HG03060 (cell line): ENCODE measurements at regions not wholly inside any gene's neighbourhood (a gene's known extent, or its start where the extent isn't known, plus 50 kb on each side); places are given as distances from the start of the nearest gene placed in this dataset.

Experiments used
- ATAC-seq: cut with Tn5 transposase; IDR thresholded peaks from one replicate; pipeline ENCODE4 v1.9.1; 2021; ENCODE audit warnings: low read depth, moderate number of reproducible peaks; ENCODE audit not compliant: unreplicated experiment

DNA sequence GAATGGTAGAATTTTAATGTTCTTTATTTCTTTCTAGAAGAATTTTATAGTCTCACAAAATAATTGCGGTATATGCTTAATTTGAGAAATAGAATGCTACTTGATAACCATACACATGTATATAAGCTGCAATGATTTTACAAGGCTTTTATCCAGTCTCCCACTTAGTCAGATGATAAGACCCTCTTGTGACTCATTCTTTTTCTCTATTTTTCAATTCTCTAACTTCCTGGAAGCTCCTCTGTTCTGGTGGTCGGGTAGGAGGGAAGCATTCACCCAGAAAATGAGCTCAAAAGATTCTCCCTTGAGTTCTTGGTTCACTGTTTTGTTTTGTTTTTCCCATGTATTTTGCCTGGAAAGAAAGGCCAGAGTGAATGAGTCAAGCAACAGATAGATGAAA lies 546.6 kb downstream of the INHBA start:
- ATAC-seq, result no peak

DNA sequence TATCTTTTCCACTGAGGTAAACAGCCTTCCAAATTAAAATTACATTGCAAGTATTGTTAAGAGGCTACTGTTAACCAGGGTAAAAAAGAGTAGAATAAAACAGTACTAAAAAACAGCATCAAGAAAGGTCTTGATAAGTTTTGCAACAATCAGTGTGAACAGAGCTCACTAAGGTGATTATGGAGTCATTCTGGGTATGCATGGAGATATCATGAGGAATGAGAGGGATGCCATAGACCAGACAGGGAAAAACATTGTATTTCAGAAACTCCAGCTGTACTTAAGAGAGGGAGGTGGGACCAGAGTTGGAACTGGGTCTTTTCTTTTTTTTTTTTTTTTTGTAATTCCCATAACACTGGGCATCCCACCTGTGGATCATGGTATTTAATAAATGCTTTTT lies 549.6 kb downstream of the INHBA start:
- ATAC-seq, result no peak

DNA sequence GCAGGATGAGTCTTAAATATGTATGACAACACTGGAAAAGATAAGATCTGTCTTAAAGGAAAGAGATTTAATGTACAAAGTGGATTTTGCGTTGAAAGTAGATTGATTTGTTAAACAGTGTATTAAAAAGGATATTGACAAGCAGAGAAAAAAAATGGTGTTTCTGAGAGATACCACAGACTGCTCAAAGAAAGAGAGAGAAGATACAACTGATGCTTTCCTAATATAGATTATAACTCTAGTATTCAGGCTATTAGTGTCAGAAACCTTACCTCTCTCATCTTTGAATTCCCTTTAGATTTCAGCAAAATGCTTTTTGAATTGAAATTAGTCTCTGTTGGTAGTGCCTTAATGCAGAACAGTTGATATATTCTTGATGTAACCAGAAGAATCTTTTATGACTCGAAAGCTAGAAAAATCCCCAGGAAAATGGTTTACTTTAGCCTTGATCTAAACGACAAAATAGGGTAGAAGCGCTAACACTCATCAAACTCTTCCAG lies 550.7 kb downstream of the INHBA start:
- ATAC-seq, result no peak

DNA sequence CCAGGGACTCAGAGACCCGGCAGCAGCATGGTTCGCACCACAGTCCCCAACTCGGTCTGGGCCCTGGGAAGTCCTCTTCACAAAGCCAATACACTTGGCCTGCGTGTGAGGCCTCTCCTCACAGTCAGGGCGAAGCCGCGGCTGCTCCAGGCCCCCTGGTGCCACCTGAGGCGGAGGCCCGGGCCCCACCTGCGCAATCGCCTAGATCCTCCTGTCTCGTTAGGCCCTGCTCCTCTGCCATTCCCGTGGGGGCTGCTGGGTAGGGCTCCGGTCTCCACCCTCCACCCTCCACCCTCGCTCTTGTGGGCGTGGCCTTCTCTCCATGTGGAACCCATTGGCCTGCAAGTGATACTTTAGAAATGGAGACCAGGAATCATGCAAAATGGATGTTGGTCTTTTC lies 553.3 kb downstream of the INHBA start:
- no peak for ATAC-seq

DNA sequence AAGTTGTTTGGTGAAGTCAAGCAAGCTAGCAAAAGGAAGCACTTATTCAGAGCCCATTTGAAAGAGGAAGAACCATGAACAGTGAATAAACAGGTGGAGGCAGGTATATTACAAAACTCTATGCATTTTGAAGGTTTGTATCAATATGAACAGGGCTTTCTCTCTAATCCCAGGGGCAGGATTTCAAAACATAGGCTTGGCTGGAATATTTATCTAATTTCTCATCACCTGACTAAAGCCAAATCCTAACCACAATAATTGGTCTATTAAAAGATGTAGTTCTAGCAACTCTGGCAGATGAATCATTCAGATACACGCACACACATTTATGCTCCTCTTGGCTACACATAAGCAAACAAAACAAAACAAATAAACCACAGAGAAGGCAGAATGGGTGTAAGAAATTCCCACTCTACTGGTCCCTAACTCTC lies 554.4 kb downstream of the INHBA start:
- no peak for ATAC-seq

DNA sequence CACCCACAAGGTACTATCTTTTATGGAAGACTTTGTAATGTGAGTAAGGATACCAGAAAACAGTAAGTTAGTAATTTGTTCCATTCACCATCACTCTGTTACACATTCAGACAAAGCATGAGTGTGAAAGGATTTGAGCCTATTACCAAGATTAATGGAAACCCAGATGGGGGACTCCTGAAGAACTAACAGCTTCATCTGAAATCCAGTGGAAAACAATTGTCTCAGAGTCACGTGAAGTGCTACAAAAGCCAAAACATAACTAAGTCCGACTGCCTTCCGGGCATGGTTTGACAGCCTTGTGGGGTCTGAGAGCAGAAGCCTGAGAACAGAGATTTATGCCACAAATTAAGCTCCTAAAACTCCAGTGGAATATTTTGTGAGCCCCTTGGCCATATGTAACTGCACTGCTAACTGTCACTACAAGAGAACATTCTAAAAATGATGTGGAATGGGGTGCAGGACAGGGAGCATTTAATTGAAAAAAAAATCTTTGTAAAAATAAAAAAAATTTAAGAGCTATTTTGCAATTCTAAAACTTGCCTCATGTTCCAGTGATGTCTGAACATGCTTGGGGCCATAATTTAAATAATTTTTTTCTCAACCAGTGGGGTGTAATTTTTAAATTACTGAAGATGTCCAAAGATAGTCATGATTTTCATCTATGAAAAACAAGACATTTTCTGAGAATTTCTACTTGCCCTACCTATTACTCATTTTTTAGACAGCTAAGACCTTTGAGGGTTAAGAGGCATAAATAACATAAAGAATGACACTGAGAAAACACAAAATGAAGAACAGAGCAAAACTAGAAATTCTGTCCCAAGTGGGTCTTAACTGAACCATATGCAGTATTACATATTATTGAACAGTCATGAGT lies 555.0 kb downstream of the INHBA start:
- no peak for ATAC-seq

DNA sequence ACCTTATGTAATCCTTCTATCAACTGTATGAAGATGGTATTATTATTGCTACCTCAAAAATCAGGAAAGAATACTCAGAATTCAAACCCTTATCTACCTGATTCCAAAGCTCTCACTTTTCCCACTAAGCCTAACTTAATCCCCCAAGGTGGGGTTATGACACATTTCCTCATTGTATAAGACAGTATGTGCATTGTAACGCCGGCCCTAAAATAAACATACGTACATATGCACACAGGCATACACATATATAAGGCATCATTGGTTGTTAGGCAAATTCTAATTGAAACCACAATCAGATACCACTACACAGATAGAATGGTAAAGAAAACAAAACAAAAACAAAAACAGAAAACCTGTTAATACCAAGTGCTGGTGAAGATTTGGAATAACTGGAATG lies 556.5 kb downstream of the INHBA start:
- no peak for ATAC-seq

DNA sequence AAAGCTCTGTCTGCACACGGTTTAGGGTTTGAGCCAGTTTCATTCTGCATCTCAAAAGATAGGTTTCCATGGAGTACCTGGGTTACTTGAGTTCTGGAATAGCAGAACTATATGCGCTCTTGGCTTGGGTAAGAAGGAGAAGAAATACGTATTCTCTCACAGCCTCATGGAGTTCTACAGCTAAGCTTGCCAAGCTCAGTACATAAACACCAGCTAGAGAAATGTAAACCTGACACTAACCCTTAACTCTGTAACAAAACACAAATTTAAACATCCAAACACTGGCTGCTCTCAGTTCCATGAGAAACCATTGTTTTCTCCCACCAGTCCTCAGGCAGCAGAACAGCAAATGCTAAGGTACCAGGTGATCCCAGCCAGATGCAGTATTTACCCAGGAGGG lies 557.2 kb downstream of the INHBA start:
- no peak for ATAC-seq

DNA sequence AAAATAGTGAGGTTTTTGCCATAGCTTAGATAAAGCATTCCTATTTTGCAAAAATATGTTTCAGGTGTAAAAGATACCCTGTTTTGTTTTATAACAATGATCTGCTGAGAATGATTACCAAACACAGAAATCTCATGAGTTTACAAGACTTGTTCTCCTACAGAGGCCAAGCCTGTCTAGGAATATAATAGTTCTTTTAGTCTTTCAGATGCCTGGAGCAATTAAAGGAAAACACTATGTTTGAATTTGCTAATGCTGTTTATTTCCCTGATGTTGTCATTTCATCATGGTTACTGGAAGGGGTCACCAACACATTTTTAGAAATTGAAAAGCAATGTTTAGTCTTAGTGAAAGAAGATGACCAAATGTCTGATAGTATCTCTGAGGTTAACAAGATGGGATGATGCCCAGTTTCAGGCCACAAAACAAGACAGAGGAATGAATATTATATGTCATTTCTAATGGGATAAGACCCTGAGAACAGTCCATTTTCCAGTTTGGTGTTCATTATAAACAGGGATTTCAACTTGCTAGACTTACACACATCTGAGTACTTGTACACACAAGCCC lies 559.9 kb downstream of the INHBA start:
- no peak for ATAC-seq

DNA sequence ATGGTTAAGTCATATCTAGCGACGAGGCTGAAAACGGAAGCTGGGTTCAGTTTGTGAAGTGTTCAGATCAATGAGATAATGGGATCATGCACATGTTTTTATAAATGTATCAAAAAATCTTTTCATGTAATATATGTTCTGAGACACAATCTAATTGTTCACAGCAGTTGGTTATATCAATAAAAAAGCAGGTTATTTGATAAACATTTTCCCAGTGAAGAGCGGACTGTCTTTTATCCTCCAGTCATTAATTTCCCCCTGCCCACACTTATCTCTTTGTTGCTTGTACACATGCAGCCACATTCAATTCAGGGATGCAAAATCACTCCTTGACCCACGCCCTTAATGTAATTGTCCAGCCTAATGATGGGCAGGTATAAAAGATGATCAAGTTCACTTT lies 563.1 kb downstream of the INHBA start:
- ATAC-seq, result no peak

DNA sequence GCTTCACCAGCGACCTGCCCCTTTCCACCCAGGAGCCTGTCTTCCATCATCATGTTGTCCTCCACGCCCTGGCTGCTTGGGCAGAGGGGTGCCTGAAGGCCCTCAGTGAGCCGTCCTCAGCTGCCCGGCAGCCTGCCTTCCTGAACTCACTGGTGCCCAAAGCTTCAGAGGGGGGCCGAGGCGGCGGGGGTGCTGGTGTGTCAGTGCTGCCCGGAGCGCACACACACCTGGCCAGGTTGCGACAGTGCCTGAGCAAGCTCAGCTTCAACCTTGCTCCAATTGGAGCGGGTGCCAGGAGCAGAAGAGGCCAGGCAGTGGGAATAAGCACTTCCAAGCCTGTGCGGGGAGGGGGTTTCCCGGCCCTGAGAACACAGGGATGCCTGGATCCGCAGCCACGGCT lies 566.3 kb downstream of the INHBA start:
- no peak for ATAC-seq

DNA sequence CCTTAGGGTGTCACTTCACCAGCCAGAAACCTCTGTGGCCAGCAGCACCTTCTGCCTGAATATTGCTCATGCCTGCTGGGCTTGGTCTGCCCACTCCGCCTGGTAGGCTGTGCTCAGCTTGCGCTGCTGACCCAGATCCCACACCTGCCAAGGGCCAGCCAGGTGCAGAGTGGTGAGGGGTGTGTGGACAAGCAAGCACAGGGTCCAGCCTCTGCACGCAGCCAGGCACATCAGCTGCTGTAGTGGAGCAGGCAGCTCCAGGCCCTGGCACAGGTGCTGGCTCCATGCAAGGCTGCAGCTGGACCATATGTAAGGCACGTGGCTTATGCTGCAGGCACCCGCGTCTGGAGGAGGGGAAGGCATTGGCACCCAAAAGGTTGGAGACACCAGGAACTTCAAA lies 567.4 kb downstream of the INHBA start:
- ATAC-seq, result no peak

DNA sequence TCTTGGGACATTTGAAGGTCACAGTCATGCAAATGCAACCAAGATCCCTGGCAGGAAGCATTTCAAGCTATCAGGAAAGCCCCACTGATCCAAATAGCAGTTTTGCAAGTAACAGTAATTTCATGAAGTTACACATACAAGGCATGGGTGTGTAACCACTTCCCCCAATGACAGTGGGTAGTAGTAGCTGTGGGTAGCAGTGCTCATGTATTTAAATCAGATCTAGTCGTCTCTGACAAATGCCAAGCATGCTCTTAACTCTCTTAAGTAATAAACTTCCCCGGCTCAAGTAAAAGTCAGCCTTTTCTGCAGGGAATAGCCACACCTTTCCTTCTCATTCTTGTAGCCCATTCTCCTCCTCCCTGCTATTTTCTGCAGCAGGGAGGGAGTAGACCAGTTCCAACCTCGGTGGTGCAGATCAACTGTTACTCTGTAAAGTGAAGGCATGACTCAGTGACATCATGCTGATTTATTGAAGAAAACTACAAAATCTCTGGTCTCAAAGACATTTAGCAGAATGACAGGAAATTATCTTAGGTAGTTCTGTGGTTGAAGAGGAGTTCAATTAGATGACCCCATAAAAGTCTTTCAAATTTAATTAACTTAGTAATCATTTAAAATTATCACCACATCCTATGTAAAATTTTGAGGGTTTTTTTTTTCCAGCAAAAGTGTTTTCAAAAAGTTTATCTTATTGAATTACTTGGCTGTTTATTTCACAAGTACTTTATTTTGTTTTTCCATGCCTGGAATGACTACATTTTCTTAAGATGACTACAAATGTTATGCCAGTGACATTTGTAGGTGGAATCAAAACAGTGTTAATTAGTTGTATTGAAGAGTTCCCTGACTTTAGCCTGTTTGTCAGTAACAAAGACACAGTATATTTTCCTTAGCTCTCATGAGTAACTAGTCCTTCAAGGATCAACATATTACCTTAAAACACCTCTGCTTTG lies 568.3 kb downstream of the INHBA start:
- ATAC-seq, result peak; percentile 58

DNA sequence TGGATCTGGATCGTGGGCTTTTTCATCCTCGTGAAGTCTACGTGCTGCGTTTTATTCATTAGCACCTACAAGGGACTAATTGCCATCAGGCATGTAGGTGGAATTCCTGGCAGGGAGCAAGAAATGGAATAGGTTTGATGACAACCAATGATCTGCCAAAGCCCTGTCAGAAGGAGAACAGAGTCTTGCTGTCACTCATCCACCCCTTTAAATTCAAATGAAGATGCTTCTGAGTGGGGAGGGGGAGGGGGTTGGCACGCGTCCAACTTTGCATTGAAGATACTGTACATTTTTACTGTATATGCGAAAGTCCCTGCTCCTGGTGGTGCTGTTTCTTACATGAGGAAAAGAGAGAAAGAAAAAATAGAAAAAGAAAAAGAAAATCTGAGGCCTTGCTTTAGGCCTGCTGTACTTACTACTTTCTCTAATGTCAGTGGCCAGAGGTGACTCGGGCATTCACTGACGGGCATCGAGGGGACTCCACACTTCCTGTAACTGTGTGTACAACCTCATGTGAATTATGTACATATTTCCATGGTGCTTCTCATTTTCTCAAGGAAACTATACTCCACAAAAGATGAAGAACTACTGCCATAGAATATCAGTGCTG lies 569.1 kb downstream of the INHBA start:
- ATAC-seq, result no peak

DNA sequence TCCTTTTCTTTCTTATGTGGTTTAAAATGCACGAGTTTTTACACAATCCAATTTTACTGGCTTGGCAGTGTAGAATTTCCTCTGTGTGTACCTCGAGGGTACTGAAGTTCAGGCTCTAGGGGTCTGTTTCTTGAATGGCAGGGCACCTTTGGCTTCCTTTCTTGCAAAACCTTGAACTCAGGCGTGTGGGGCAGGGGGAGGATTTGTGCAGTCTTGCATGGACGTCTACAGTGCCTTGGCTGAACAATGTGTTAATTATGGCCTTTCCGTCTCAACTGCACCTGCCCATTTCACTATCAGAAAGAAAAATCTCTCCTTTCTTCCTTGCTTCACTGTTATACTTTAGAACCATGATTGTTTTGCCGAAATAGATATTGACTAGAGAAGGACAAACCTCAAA lies 570.9 kb downstream of the INHBA start:
- no peak for ATAC-seq

DNA sequence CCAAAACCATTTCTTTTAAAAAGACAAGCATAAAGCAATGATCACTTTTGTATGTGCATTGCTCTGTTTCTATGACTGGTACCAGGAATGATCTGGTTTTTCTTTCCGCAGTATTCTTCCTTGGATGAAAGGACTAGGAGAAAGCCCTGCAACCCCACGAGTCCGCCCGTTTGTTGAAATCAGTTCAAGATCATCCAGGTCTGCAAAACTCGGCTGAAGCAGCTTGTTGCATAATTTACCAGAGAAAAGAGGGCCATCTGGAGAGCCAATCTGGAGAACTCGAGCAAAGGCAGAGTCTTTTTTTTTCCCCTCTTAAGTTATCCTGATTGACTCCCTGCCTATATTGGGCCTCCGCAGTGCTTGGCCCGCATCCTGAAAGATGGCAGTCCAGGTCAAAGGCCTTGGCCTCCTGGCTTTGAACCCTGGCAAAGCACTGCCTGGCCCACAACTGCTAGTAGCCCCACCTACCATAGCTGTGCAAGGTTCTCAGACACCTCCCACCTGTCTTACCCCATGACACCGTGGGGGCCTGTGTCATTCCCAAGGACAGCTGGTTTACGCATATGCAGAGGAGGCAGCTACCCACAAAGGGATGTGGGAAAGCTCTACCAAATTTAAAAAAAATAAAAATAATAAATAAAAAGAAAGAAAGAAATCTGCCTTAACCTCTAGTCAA lies 572.2 kb downstream of the INHBA start:
- no peak for ATAC-seq

DNA sequence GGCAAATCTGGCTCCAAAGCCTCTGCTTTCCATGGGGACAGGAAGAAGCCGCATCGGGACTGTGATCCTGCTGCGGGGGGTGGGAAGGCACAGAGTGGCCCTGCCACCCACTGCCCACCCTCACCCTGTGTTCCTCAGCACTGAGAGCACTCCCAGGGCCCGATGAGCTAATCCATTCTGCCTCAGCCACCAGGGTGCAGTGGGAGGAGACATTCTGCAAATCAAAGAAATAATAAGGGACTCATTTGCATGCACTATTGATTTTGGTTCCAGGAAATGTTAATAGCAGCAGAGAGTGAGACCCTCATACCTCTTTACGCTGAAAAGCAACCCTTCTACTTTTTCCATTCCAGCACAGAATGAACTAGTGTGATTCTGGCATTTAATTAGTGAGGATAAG lies 572.8 kb downstream of the INHBA start:
- no peak for ATAC-seq

DNA sequence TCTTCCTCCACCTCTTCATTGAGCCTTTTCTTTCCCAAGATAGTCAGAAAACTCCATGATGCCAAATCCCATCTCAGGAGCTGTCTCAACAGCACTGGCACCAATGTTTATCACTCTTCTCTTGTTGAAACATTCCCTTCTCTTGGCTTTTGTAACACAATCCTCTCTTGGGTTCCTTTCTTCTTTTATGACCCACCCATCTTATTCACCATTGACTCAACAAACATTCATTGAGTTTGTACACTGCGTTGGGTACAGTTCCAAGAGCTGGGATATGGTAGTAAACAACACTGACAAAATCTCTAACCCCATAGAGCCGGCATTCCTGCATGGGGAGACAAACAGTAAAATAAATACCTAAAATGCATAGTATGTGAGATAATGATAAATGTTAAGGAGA lies 577.5 kb downstream of the INHBA start:
- no peak for ATAC-seq

DNA sequence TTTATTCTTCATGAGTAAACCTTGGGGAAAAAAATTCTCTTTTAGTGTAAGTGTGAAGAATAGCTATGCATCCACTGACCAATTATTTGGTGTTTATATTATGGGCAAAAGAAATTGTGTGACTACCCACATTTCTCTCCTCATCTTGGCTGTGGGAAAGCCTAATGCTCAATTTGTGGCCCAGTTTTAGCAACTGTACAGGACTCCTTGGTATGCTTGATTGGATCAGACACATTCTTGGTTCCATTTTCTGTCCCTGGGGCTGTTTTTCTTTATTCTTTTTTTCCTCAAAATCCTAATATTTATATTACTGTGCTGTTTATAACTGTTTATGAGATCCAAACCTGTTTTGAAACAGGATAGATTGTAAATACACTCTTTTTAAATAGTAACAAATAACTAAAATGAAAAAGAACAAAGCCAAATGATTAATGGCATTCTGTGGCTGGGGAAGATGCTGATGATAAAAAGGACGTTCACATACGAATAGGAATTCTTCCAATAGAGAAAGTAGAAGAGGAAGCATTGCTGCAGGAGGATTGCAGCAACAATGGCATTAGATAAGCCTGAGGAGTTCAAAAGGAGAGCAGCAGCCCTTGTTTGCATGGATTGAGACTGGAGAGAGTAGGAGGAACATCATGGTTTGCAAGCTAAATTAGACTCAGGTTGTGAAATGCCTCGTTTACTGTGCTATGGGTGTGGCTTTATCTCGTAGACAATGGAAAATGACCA lies 580.5 kb downstream of the INHBA start:
- no peak for ATAC-seq
